Stimulated activated CD8-positive, alpha-beta memory T cell treated with anti-CD3 and anti-CD28 coated beads, Interleukin-12 subunit alpha, Interleukin-12 subunit beta, amount 100 ng/mL, for 24 hours (primary cell): ENCODE measurements at regions not wholly inside any gene's neighbourhood (a gene's known extent, or its start where the extent isn't known, plus 50 kb on each side); places are given as distances from the start of the nearest gene placed in this dataset.
"Not testable (repeated sequence)": the region's sequence is repeated elsewhere in the genome, so short reads cannot be mapped to it uniquely, and the experiment has no call there.

Source experiments
- DNase-seq: peaks from one replicate; pipeline ENCODE4 v3.0.0-alpha.2; 2020; ENCODE audit errors: extremely low read depth

DNA sequence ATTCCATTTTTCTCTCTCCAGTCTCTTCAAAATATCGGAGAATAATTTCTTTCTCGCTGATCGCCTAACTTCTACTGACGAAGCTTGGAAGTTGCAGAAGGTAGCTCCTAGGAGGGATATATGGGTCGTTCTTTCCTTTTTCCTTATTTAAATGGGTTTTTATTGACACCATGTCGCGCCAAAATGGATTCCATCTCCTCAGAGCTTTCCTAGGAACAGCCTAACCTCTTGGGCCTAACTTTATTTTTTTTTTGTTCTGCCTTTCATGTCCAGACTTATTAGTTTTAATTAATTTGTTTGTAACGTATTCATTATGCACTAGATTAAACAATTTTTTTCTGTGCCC lies 92.0 kb upstream of the XIST start:
- DNase-seq = no peak

GRCh38 chrX:73943693-73944562 lies 91.4 kb upstream of the XIST start:
- peak; percentile 57 for DNase-seq

DNA sequence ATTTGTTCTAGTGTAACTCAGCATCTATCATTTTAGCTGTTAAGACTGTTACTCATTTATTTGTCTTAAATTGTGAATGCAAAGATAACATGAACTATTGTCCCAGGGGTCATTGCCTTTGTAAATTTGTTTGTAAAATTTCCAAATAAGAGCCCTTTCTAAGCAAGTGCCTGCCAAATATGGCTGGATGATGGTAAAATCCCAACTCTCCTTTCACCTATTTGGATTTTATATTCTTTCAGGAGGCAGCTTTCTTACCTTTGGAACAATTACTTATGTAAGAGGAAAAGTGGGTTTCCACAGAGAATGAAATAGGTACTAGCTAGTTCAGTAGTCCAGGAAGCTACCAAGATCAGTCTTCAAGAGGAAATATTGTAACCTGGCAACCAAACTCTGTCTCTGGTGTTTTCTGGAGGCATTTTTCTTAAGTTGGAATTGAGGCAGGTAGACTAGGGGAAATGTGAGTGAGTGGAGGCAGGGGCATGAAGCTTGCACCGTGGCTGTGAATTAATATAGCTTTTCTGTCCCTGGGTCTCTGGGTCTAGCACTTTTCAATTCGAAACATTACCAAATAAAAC lies 88.5 kb upstream of the XIST start:
- DNase-seq = no peak

DNA sequence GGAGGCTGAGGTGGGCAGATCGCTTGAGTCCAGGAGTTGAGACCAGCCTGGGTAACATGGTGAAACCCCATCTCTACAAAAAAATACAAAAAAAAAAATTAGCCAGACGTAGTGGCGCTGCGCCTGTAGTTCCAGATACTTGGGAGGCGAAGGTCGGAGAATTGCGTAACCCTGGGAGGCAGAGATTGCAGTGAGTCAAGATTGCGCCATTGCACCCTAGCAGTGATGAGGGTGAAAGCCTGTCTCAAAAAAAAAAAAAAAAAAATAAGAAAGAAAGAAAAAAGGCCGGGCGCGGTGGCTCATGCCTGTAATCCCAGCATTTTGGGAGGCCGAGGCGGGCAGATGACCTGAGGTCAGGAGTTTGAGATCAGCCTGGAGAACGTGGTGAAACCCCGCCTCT lies 85.3 kb upstream of the XIST start:
- DNase-seq = not testable (repeated sequence)

DNA sequence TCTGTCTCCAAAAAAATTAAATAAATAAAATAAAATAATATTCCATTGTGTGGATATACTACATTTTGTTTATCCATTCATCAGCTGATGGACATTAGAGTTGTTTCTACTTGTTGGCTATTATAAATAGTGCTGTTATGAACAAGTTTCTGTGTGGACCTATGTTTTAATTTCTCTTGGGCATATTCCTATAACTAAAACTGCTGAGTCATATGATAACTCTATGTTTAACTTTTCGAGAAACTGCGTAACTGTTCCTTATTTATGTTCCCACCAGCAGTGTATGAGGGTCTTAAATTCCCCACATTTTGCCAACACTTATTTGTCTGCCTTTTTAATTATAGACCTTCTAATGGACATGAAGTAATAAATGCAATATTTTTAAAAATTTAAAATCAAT lies 80.0 kb upstream of the XIST start:
- no peak for DNase-seq

DNA sequence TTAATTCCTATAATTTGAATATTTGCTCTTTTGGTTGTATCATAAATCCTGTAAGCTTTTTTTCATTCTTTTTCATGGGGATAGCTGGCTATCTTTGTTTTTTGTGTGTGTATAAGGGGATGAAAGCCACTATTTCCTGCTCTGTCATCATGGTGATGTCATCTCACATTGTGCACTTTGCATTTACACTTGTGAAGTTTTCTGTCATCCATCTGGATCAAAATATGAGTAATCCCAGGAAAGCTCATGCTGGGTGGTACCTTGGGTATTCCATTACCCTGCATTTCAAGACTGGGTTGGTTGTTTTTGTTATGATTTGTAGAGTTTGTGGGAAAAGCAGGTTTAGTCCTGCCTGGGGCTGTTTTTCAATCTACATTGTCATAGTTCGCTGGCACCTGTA lies 77.8 kb upstream of the XIST start:
- DNase-seq = no peak

- no peak for DNase-seq
These were observed 70.4 kb upstream of the XIST start for GRCh38 chrX:73922856-73923455.

DNA sequence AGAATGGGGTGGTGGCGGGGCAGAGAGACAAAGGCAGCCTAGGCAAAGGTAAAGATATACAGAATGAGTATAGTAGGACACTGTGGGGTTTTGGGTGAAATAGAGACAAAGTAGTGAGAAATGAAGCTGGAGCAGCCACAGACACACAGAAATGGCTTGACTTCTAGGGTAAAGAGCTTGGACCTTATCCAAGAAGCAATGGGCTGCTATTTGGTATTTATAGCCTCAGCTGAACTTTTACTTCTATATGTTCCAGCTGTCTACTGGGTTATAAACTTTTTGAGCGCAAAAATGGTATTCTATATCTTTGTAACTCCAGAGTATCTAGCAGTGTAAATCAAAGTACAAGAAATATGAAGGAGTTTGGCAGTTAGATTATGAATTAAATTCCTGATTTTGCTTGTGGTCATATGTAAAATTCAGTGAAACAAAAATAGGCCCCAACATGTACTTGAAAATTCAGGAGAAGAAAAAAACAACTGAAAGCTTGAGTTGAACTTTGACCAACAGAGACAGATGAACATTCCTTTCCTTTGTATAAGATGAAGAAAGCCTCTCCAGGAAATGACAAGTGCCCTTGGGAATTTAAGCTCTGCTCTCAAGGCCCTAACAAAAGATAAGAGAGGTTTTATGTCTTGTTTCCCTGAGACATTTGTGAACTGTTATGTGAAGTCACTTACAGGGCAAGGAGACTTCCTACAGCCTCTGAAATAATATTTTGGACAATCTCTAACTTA lies 64.6 kb upstream of the XIST start:
- DNase-seq = no peak

DNA sequence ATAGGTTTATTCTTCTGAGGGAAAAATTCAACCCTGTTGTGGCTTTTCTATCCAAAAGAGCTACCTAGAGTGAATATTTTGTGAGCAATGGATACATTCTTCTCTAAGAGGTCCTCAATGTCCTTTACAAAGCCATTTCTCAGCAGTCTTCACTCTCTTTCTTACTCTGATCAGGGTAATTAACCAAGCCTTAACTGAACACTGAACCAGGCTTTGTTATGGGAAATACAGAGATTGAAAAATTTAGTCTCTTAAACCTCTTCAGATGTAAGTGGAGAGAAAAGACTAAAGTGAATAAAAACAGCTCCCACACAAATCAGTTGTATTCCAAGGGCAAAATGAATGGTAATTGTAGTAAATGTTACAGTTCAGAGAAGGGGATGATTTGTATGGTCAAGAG lies 64.0 kb upstream of the XIST start:
- no peak for DNase-seq

DNA sequence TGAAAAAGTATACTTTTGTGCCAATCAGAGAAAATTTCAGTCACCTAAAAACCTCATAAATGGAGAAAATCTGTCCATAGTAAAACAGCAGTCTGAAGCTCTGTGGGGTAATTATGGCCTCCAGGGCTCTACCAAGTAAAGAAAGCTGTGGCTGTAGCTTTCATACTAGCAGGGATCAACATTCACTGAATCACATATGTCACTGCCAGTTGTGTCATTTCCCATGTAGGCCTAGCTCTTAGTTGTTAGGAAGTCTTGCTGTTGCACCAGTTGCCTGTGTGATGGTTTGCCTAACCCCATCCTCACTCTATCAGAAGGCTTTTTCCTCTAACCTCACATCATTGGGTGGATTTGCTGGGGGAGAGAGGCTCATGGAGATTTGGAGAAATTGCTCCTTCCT lies 62.3 kb upstream of the XIST start:
- DNase-seq = not testable (repeated sequence)

GRCh38 chrX:73913580-73913979 lies 61.1 kb upstream of the XIST start:
- DNase-seq = no peak

- DNase-seq = not testable (repeated sequence)
These were observed 59.4 kb upstream of the XIST start for GRCh38 chrX:73911946-73912345.

GRCh38 chrX:73905749-73906374 lies 53.3 kb upstream of the XIST start:
- DNase-seq = not testable (repeated sequence)

DNA sequence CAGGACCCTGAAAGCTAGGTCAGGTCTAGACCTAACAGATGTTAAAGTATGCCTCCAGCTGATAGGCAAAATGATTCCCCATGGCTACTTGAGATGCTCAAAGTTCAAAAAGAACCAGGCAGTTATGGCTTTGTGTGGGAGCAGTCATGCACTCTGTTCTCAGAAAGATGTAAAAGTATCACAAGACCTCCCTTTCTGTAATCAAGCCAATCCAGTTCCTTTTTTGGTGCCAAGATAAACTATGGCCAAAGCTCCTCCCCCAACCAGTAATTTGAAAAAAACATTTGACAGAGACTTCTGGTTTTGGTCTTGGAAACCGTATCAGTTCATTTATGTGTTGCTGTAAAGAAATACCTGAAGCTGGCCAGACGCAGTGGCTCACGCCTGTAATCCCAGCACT lies 51.4 kb upstream of the XIST start:
- DNase-seq = no peak
